Gastroesophageal sphincter (tissue), 4 donors: ENCODE measurements at regions not wholly inside any gene's neighbourhood (a gene's known extent, or its start where the extent isn't known, plus 50 kb on each side); places are given as distances from the start of the nearest gene placed in this dataset.

Source experiments
- ATAC-seq: fragments of 150-250 bp; one replicate; pipeline ENCODE4 v1.9.1; 2016; ENCODE audit warnings: mild to moderate bottlenecking, moderate library complexity
- H3K27ac ChIP-seq, 4 donors: fragments of 200-600 bp; sonication (generic) in 3 of 4; 1 replicate in 3 of 4; 2 replicates in 1 of 4; pipeline ENCODE4 v1.5.1; 2016 to 2019
- H3K27me3 ChIP-seq: fragments of 200-600 bp; sonication (generic); one replicate; pipeline ENCODE4 v1.5.1; 2019
- H3K36me3 ChIP-seq, 2 donors: fragments of 200-600 bp; sonication (generic); one replicate each; pipeline ENCODE4 v1.5.1; 2019; ENCODE audit warnings: control low read depth in 1 of 2
- H3K4me1 ChIP-seq, 3 donors: fragments of 200-600 bp; sonication (generic); 1 replicate in 2 of 3; 2 replicates in 1 of 3; pipeline ENCODE4 v1.5.1; 2016 to 2019; ENCODE audit warnings: control low read depth in 2 of 3
- H3K4me3 ChIP-seq, 2 donors: fragments of 200-600 bp; sonication (generic); one replicate each; pipeline ENCODE4 v1.5.1; 2019; ENCODE audit warnings: mild to moderate bottlenecking in 1 of 2, moderate library complexity in 1 of 2
- H3K9me3 ChIP-seq, 3 donors: fragments of 200-600 bp; sonication (generic); one replicate each; pipeline ENCODE4 v1.5.1; 2017 to 2019; ENCODE audit warnings: control low read depth in 2 of 3
- EP300 ChIP-seq: sonication (generic); formaldehyde crosslinking; IDR thresholded peaks from one replicate; pipeline ENCODE4 v1.6.1; 2017; ENCODE audit warnings: antibody characterized with exemption, mild to moderate bottlenecking
- POLR2A ChIP-seq, 2 donors: fragments of 450-650 bp; IDR thresholded peaks; one replicate each; pipeline ENCODE4 v1.6.1; 2017; ENCODE audit warnings: antibody characterized with exemption in 2 of 2, mild to moderate bottlenecking in 2 of 2, moderate library complexity in 1 of 2
- POLR2AphosphoS5 ChIP-seq: sonication (generic); formaldehyde crosslinking; IDR thresholded peaks from one replicate; pipeline ENCODE4 v1.6.1; 2017; ENCODE audit warnings: antibody characterized with exemption
- WGBS, 2 donors: methylation state at CpG; one replicate each; pipeline ENCODE4 v1.1.5; 2018; ENCODE audit warnings: low coverage in 1 of 2; 5-methylcytosine and 5-hydroxymethylcytosine counted together
- TF ChIP-seq, protein P1 (sequence below), 4 experiments: fragments of 200-600 bp in 2 of 4; fragments of 450-650 bp in 2 of 4; sonication (generic) in 1 of 4; IDR thresholded peaks; one replicate each; pipeline ENCODE4 v1.5.1; 2017 to 2019; ENCODE audit warnings: antibody characterized with exemption in 4 of 4, mild to moderate bottlenecking in 2 of 4, moderate library complexity in 2 of 4

- Histone ChIP-seq H3K9me3 (no peaks in the 10 kb centered on the region), H3K27ac (no peak overlapping the region), H3K4me3 (no peak overlapping the region), H3K36me3 (no peaks in the 10 kb centered on the region), H3K4me1 (no peaks in the 10 kb centered on the region), H3K27me3 (peaks cover 32% of the 10 kb centered on the region)
- ATAC-seq: no peak
- WGBS, 2 donors: 50 to 80% methylated on average over 1 to 4 of the region's 7 CpGs
- no peak for TF ChIP-seq POLR2AphosphoS5
- no peak for TF ChIP-seq POLR2A (IDR thresholded peaks at IDR 0.05)
- no peak for TF ChIP-seq EP300
- TF ChIP-seq, protein P1, sequence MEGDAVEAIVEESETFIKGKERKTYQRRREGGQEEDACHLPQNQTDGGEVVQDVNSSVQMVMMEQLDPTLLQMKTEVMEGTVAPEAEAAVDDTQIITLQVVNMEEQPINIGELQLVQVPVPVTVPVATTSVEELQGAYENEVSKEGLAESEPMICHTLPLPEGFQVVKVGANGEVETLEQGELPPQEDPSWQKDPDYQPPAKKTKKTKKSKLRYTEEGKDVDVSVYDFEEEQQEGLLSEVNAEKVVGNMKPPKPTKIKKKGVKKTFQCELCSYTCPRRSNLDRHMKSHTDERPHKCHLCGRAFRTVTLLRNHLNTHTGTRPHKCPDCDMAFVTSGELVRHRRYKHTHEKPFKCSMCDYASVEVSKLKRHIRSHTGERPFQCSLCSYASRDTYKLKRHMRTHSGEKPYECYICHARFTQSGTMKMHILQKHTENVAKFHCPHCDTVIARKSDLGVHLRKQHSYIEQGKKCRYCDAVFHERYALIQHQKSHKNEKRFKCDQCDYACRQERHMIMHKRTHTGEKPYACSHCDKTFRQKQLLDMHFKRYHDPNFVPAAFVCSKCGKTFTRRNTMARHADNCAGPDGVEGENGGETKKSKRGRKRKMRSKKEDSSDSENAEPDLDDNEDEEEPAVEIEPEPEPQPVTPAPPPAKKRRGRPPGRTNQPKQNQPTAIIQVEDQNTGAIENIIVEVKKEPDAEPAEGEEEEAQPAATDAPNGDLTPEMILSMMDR (IDR thresholded peaks at IDR 0.05): no peak
Observed at GRCh38 chr19:28907534-28907933, 305.4 kb downstream of the UQCRFS1 start.

DNA sequence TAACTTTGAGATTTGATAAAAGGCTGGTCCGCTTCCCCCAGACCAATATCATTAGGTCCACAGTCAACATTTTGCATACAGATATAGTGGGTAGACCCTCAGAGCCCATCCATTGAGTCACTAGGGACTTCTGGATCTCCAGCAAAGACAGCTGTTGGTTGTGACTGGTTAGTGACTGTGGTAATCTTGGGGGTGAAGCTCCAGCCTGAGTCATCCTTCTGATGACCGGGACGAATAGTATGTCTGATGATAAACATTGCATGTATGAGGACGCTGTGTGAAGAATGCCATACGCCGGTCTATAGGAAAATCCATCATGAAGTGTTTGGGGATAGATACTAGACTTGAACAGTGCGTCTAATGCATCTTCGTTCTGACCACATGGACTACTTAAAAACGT is 307.0 kb downstream of the UQCRFS1 start:
- Histone ChIP-seq H3K36me3 (no peaks in the 10 kb centered on the region), H3K4me1 (no peaks in the 10 kb centered on the region), H3K9me3 (no peaks in the 10 kb centered on the region), H3K27me3 (peaks cover 27% of the 10 kb centered on the region), H3K4me3 (no peak overlapping the region), H3K27ac (no peak overlapping the region)
- WGBS, 2 donors: 76 to 77% methylated on average over 7 to 8 of the region's 9 CpGs
- ATAC-seq: no peak
- no peak for TF ChIP-seq EP300
- TF ChIP-seq, protein P1 (IDR thresholded peaks at IDR 0.05): no peak
- TF ChIP-seq POLR2A (IDR thresholded peaks at IDR 0.05): no peak

DNA sequence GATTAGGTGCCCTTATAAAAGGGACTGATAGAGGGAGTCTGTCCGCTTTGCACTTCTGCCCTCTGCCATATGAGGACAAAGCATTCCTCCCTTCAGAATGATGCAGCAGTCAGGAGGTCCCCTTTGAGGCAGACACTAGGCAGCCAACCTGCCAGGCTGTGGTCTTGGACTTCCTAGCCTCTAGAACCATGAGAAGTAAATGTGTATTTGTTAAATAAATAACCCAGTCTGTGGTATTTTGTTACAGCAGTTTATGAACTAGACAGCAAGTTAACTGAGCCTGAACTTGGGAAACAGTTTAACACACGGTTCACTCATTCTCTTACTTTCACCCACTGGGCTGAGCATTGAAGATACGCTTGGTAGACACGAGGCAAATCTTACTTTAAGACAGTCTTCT is 313.2 kb downstream of the UQCRFS1 start:
- Histone ChIP-seq H3K4me1 (no peaks in the 10 kb centered on the region), H3K9me3 (no peaks in the 10 kb centered on the region), H3K36me3 (no peaks in the 10 kb centered on the region), H3K4me3 (no peak overlapping the region), H3K27me3 (peaks cover 13% of the 10 kb centered on the region), H3K27ac (no peak overlapping the region)
- ATAC-seq: no peak
- 69 to 94% methylated on average over 4 of the region's 4 CpGs for WGBS, 2 donors
- TF ChIP-seq POLR2AphosphoS5 (no peak), POLR2A (IDR thresholded peaks at IDR 0.05) (no peak), EP300 (no peak)
- TF ChIP-seq, protein P1 (IDR thresholded peaks at IDR 0.05): no peak

- Histone ChIP-seq H3K27me3 (no peaks in the 10 kb centered on the region), H3K9me3 (no peaks in the 10 kb centered on the region), H3K4me3 (no peak overlapping the region), H3K36me3 (no peaks in the 10 kb centered on the region), H3K4me1 (no peaks in the 10 kb centered on the region), H3K27ac (no peak overlapping the region)
- 77 to 85% methylated on average over 5 of the region's 5 CpGs for WGBS, 2 donors
- TF ChIP-seq POLR2AphosphoS5 (no peak), EP300 (no peak), POLR2A (IDR thresholded peaks at IDR 0.05) (no peak)
- TF ChIP-seq, protein P1 (IDR thresholded peaks at IDR 0.05): no peak
- no peak for ATAC-seq
Observed at GRCh38 chr19:28898249-28898648, 314.7 kb downstream of the UQCRFS1 start.

GRCh38 chr19:28889941-28890670 is 322.8 kb downstream of the UQCRFS1 start:
- TF ChIP-seq POLR2AphosphoS5: no peak
- TF ChIP-seq EP300: no peak
- TF ChIP-seq, protein P1 (IDR thresholded peaks at IDR 0.05): no peak
- no peak for TF ChIP-seq POLR2A (IDR thresholded peaks at IDR 0.05)
- no peaks in the 10 kb centered on the region for H3K36me3 ChIP-seq
- no peak for ATAC-seq
- H3K4me1 ChIP-seq: no peaks in the 10 kb centered on the region
- no peaks in the 10 kb centered on the region for H3K9me3 ChIP-seq
- no peak overlapping the region for H3K27ac ChIP-seq
- no peak overlapping the region for H3K4me3 ChIP-seq
- H3K27me3 ChIP-seq: peaks cover 30% of the 10 kb centered on the region
- WGBS, 2 donors: 49 to 62% methylated on average over 5 to 6 of the region's 14 CpGs
